H1 (cell line): ENCODE measurements at regions not wholly inside any gene's neighbourhood (a gene's known extent, or its start where the extent isn't known, plus 50 kb on each side); places are given as distances from the start of the nearest gene placed in this dataset.

Experiments used
- ATF2 ChIP-seq: IDR thresholded peaks from 2 replicates; pipeline ENCODE4 v1.6.1; 2012; ENCODE audit warnings: low read length, inconsistent platforms
- CREB1 ChIP-seq: IDR thresholded peaks from 2 replicates; pipeline ENCODE4 v1.6.1; 2012; ENCODE audit warnings: inconsistent platforms

- TF ChIP-seq ATF2: no peak
- no peak for TF ChIP-seq CREB1
These were observed 467.8 kb upstream of the ARGLU1 start (continued) for GRCh38 chr13:107035778-107036177.
